BLaER1 treated with 17β-estradiol and CSF1 and Interleukin-3, amounts not matched to agents 10 nM and 100 nM (cell line): ENCODE measurements at regions not wholly inside any gene's neighbourhood (a gene's known extent, or its start where the extent isn't known, plus 50 kb on each side); places are given as distances from the start of the nearest gene placed in this dataset.
"Not testable (repeated sequence)": the region's sequence is repeated elsewhere in the genome, so short reads cannot be mapped to it uniquely, and the experiment has no call there.

Experiments used
- H3K27ac ChIP-seq, 11 experiments: shearing (Covaris generic); formaldehyde crosslinking; 2 replicates each; pipeline ENCODE4 v1.8.1; 2022
- H3K27me3 ChIP-seq, 11 experiments: shearing (Covaris generic); formaldehyde crosslinking; 2 replicates each; pipeline ENCODE4 v1.8.1; 2022
- H3K36me3 ChIP-seq, 11 experiments: shearing (Covaris generic); formaldehyde crosslinking; 2 replicates each; pipeline ENCODE4 v1.8.1; 2022
- H3K4me1 ChIP-seq, 10 experiments: shearing (Covaris generic); formaldehyde crosslinking; 2 replicates each; pipeline ENCODE4 v1.8.1; 2022
- H3K4me2 ChIP-seq, 11 experiments: shearing (Covaris generic); formaldehyde crosslinking; 2 replicates each; pipeline ENCODE4 v1.8.1; 2022
- H3K4me3 ChIP-seq, 10 experiments: shearing (Covaris generic); formaldehyde crosslinking; 2 replicates each; pipeline ENCODE4 v1.8.1; 2022
- H3K9ac ChIP-seq, 11 experiments: shearing (Covaris generic); formaldehyde crosslinking; 2 replicates each; pipeline ENCODE4 v1.8.1; 2022
- H3K9me3 ChIP-seq, 11 experiments: shearing (Covaris generic); formaldehyde crosslinking; replicated peaks in 1 of 11; 2 replicates each; pipeline ENCODE4 v1.8.1; 2022
- H4K20me1 ChIP-seq, 11 experiments: shearing (Covaris generic); formaldehyde crosslinking; 2 replicates each; pipeline ENCODE4 v1.8.1; 2022
- Cebpa-rat ChIP-seq, 11 experiments: shearing (Covaris generic); IDR thresholded peaks; 2 replicates each; pipeline ENCODE4 v1.8.1; 2022

GRCh38 chr22:25419247-25420113 is 145.0 kb upstream of the GRK3 start:
- Histone ChIP-seq H3K4me2 (peak overlapping the region; percentile 53 to 93 (median 79)), H3K27ac (peak overlapping the region in 7 of 11 experiments; percentile 0 to 59 (median 23); a peak in 8 of 22 replicates), H3K4me3 (peak overlapping the region in 7 of 10 experiments; percentile 20 to 55 (median 36); a peak in 12 of 20 replicates)

GRCh38 chr22:25420114-25420441 is 144.4 kb upstream of the GRK3 start:
- not testable (repeated sequence) for H3K36me3 ChIP-seq, H4K20me1 ChIP-seq
- 0 out of 22 replicates have a peak overlapping the region, but pooled peaks of 3 of the 11 experiments have one; percentile 2 to 59 (median 23) for H3K27ac ChIP-seq
- peaks cover 0 to 19% (median 9%) of the 10 kb centered on the region in 11 experiments; a peak in 15 of 22 replicates for H3K9me3 ChIP-seq
- H3K4me1 ChIP-seq = peaks cover 27 to 35% (median 30%) of the 10 kb centered on the region in 10 experiments
- TF ChIP-seq Cebpa-rat (IDR thresholded peaks at IDR 0.05) = 0 out of 22 replicates have a peak, but pooled peaks of 1 of the 11 experiments have one; percentile 6
- H3K4me2 ChIP-seq = peak overlapping the region; percentile 53 to 93 (median 79)
- H3K27me3 ChIP-seq = peaks cover 37 to 55% (median 53%) of the 10 kb centered on the region in 11 experiments
- peak overlapping the region in 3 of 11 experiments; percentile 4 to 36 (median 19); a peak in 2 of 22 replicates for H3K9ac ChIP-seq
- peak overlapping the region in 3 of 10 experiments; percentile 29 to 55 (median 40); a peak in 2 of 20 replicates for H3K4me3 ChIP-seq

More at GRCh38 chr22:25419247-25420113, 145.0 kb upstream of the GRK3 start:
- H3K9ac ChIP-seq = peak overlapping the region in 6 of 11 experiments; percentile 4 to 36 (median 14); a peak in 5 of 22 replicates
- TF ChIP-seq Cebpa-rat (IDR thresholded peaks at IDR 0.05) = 0 out of 22 replicates have a peak, but pooled peaks of 1 of the 11 experiments have one; percentile 34
- H3K27me3 ChIP-seq = peaks cover 37 to 55% (median 53%) of the 10 kb centered on the region in 11 experiments
- H4K20me1 ChIP-seq = no peaks in the 10 kb centered on the region
- peaks cover 0 to 19% (median 9%) of the 10 kb centered on the region in 11 experiments; a peak in 15 of 22 replicates for H3K9me3 ChIP-seq
- H3K36me3 ChIP-seq = no peaks in the 10 kb centered on the region
- H3K4me1 ChIP-seq = peaks cover 27 to 35% (median 30%) of the 10 kb centered on the region in 10 experiments

GRCh38 chr22:25420471-25420924 is 144.0 kb upstream of the GRK3 start:
- H3K36me3 ChIP-seq = no peaks in the 10 kb centered on the region
- TF ChIP-seq Cebpa-rat (IDR thresholded peaks at IDR 0.05) = no peak
- no peak overlapping the region for H3K27ac ChIP-seq
- H3K9me3 ChIP-seq = peaks cover 0 to 19% (median 9%) of the 10 kb centered on the region in 11 experiments; a peak in 15 of 22 replicates
- peak overlapping the region in 8 of 11 experiments; percentile 53 to 93 (median 81); a peak in 14 of 22 replicates for H3K4me2 ChIP-seq
- H3K4me3 ChIP-seq = no peak overlapping the region
- H3K9ac ChIP-seq = no peak overlapping the region
- peaks cover 27 to 35% (median 30%) of the 10 kb centered on the region in 10 experiments for H3K4me1 ChIP-seq
- H4K20me1 ChIP-seq = no peaks in the 10 kb centered on the region
- peaks cover 37 to 55% (median 53%) of the 10 kb centered on the region in 11 experiments for H3K27me3 ChIP-seq

- Histone ChIP-seq H3K36me3 (no peaks in the 10 kb centered on the region), H3K27ac (no peak overlapping the region), H3K4me1 (peaks cover 27 to 35% (median 30%) of the 10 kb centered on the region in 10 experiments), H3K9ac (no peak overlapping the region), H4K20me1 (no peaks in the 10 kb centered on the region), H3K9me3 (peaks cover 0 to 19% (median 9%) of the 10 kb centered on the region in 11 experiments; a peak in 15 of 22 replicates), H3K27me3 (peaks cover 37 to 55% (median 53%) of the 10 kb centered on the region in 11 experiments), H3K4me2 (no peak overlapping the region), H3K4me3 (no peak overlapping the region)
- no peak for TF ChIP-seq Cebpa-rat (IDR thresholded peaks at IDR 0.05)
These were observed 143.3 kb upstream of the GRK3 start for GRCh38 chr22:25420925-25421904.

DNA sequence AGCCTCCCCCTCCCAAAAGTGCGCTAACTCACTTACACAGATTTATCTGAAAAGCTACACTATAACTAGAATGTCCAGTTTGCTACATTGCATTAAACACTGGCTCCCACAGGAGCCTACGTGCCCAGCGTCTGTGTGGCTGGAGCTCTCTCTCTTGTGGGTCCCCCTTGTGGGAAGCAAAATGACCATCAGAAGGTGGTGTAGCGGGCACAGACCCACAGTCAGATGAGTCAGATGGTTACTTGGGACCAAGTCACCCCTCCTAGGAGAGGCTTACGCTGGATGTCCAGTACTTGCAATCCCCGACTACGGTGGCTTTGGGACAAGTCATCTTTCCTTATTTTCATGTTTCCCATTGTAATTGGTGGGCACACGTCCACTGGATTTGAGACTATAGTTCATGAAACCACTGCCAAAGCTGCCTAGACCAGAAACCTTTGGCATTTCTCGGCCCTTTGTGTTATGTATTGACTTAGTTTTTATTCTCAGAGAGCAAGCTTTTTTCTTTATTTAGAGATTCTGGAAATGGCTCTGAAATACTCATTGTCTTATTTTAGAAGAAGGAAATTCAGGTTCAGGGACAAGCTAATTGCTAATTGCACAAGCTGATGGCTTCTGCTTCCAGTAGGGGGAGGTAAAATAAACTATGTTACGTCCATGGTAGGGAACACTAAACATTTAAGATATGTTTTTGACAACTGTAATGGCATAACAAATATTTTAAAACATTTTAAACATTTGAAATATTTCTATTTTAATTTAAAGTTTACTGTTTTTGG is 137.8 kb upstream of the GRK3 start:
- not testable (repeated sequence) for H3K27ac ChIP-seq, H3K36me3 ChIP-seq

GRCh38 chr22:25431637-25432342 is 132.7 kb upstream of the GRK3 start:
- not testable (repeated sequence) for H3K4me2 ChIP-seq, H3K4me3 ChIP-seq, H3K27me3 ChIP-seq, H3K9ac ChIP-seq, H3K36me3 ChIP-seq, H3K27ac ChIP-seq, H4K20me1 ChIP-seq, H3K9me3 ChIP-seq
- peaks cover 6 to 35% (median 15%) of the 10 kb centered on the region in 10 experiments; a peak in 16 of 20 replicates for H3K4me1 ChIP-seq

More for the DNA sequence above, 137.8 kb upstream of the GRK3 start:
- H3K4me2 ChIP-seq = peak overlapping the region in 2 of 11 experiments; percentile 59 to 70; a peak in 1 of 22 replicates
- H3K9ac ChIP-seq, H4K20me1 ChIP-seq, H3K4me3 ChIP-seq, H3K9me3 ChIP-seq: not testable (repeated sequence)
- H3K4me1 ChIP-seq = peaks cover 0 to 26% (median 15%) of the 10 kb centered on the region in 10 experiments; a peak in 13 of 20 replicates
- peaks cover 16 to 22% (median 21%) of the 10 kb centered on the region in 11 experiments for H3K27me3 ChIP-seq

GRCh38 chr22:25433381-25433970 is 131.0 kb upstream of the GRK3 start:
- H3K9me3 ChIP-seq, H3K36me3 ChIP-seq, H3K9ac ChIP-seq, H3K27me3 ChIP-seq, H3K27ac ChIP-seq, H3K4me3 ChIP-seq, H4K20me1 ChIP-seq: not testable (repeated sequence)
- H3K4me1 ChIP-seq = peaks cover 2 to 21% (median 7%) of the 10 kb centered on the region in 10 experiments; a peak in 14 of 20 replicates
- peak overlapping the region in 3 of 11 experiments; percentile 10 to 45 (median 31); a peak in 4 of 22 replicates for H3K4me2 ChIP-seq
